GM21576 (cell line): ENCODE measurements at regions not wholly inside any gene's neighbourhood (a gene's known extent, or its start where the extent isn't known, plus 50 kb on each side); places are given as distances from the start of the nearest gene placed in this dataset.
A peak's percentile ranks its signal among the peaks of the same experiment; 100 is the strongest.
"Not testable (repeated sequence)": the region's sequence is repeated elsewhere in the genome, so short reads cannot be mapped to it uniquely, and the experiment has no call there.

ENCODE experiments used
- ATAC-seq: cut with Tn5 transposase; IDR thresholded peaks from one replicate; pipeline ENCODE4 v1.9.1; 2021; ENCODE audit warnings: mild to moderate bottlenecking, moderate library complexity; ENCODE audit not compliant: unreplicated experiment

GRCh38 chr1:70490153-70490552, 79.1 kb downstream of the CTH start:
- ATAC-seq = no peak

- ATAC-seq = no peak
Observed at GRCh38 chr1:70495370-70495769, 84.3 kb downstream of the CTH start.

- no peak for ATAC-seq
Observed at GRCh38 chr1:70496181-70496580, 85.1 kb downstream of the CTH start.

GRCh38 chr1:70497152-70497551, 86.1 kb downstream of the CTH start:
- no peak for ATAC-seq

- no peak for ATAC-seq
Observed at GRCh38 chr1:70498666-70499065, 87.6 kb downstream of the CTH start.

GRCh38 chr1:70499695-70500094, 88.6 kb downstream of the CTH start:
- no peak for ATAC-seq

- no peak for ATAC-seq
Observed at GRCh38 chr1:70503358-70503757, 92.3 kb downstream of the CTH start.

- ATAC-seq = peak; percentile 96
Observed at GRCh38 chr1:70504176-70504820, 93.2 kb downstream of the CTH start.

- peak; percentile 9 for ATAC-seq
Observed at GRCh38 chr1:70504821-70505193, 93.7 kb downstream of the CTH start.

- not testable (repeated sequence) for ATAC-seq
Observed at GRCh38 chr1:70507991-70508390, 96.9 kb downstream of the CTH start.

GRCh38 chr1:70509996-70510876, 99.2 kb downstream of the CTH start:
- ATAC-seq = peak; percentile 91

GRCh38 chr1:70517444-70517843, 106.4 kb downstream of the CTH start:
- peak; percentile 56 for ATAC-seq

- no peak for ATAC-seq
Observed at GRCh38 chr1:70518106-70518505, 107.0 kb downstream of the CTH start.

- ATAC-seq = peak; percentile 82
Observed at GRCh38 chr1:70528590-70529333, 117.7 kb downstream of the CTH start.

GRCh38 chr1:70536708-70537366, 125.8 kb downstream of the CTH start:
- no peak for ATAC-seq

- ATAC-seq = no peak
Observed at GRCh38 chr1:70537788-70538187, 126.7 kb downstream of the CTH start.

- no peak for ATAC-seq
Observed at GRCh38 chr1:70542030-70542429, 131.0 kb downstream of the CTH start.

GRCh38 chr1:70542856-70543255, 131.8 kb downstream of the CTH start:
- no peak for ATAC-seq

- no peak for ATAC-seq
Observed at GRCh38 chr1:70546726-70547125, 135.7 kb downstream of the CTH start.

- ATAC-seq = no peak
Observed at GRCh38 chr1:70552662-70553566, 141.8 kb downstream of the CTH start.
